Activated naive CD4-positive, alpha-beta T cell treated with anti-CD3 and anti-CD28 coated beads, Interleukin-2, amount 50 U/mL, for 72 hours (primary cell): ENCODE measurements at regions not wholly inside any gene's neighbourhood (a gene's known extent, or its start where the extent isn't known, plus 50 kb on each side); places are given as distances from the start of the nearest gene placed in this dataset.

Experiments used
- ATAC-seq, 2 donors: fragments of 150-1000 bp; cut with Tn5 transposase; 2 replicates each; pipeline ENCODE4 v1.10.0; 2021; ENCODE audit warnings: mild to moderate bottlenecking in 2 of 2, moderate library complexity in 2 of 2
- DNase-seq, 2 donors: peaks; one replicate each; pipeline ENCODE4 v3.0.0; 2021 to 2022; ENCODE audit warnings: low spot score in 2 of 2
- H3K27ac Mint-ChIP-seq, 2 donors: one replicate each; pipeline ENCODE4 v1.8.0; 2022; ENCODE audit warnings: mild to moderate bottlenecking in 2 of 2, mixed read lengths in 2 of 2
- H3K36me3 Mint-ChIP-seq, 2 donors: one replicate each; pipeline ENCODE4 v1.8.0; 2022; ENCODE audit warnings: mixed read lengths in 2 of 2
- H3K9me3 Mint-ChIP-seq, 2 donors: one replicate each; pipeline ENCODE4 v1.8.0; 2022; ENCODE audit warnings: mixed read lengths in 2 of 2

DNA sequence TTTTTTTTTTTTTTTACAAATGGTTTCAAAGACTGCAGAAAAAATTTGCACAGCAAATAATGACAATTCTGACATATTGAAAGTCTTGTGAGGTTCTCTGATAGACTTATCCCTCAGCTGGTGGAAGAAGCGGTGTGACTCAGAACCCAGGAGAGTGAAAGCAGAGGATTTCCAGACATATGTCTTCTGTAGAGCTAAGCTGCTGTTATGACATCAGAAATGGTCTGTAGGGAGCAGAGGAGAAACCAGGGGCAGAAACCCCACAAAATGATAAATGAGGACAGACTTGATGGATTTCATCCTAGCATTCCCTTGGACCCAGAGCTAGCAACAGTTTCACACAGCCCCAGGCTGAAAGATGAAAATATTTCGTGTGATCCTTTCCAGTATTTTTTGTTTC is 582.6 kb downstream of the METTL15 start:
- Mint-ChIP-seq H3K9me3 (peaks cover 0 to 9% of the 10 kb centered on the region in 2 donors), H3K27ac (no peak overlapping the region), H3K36me3 (no peaks in the 10 kb centered on the region)
- no peak for ATAC-seq
- no peak for DNase-seq

DNA sequence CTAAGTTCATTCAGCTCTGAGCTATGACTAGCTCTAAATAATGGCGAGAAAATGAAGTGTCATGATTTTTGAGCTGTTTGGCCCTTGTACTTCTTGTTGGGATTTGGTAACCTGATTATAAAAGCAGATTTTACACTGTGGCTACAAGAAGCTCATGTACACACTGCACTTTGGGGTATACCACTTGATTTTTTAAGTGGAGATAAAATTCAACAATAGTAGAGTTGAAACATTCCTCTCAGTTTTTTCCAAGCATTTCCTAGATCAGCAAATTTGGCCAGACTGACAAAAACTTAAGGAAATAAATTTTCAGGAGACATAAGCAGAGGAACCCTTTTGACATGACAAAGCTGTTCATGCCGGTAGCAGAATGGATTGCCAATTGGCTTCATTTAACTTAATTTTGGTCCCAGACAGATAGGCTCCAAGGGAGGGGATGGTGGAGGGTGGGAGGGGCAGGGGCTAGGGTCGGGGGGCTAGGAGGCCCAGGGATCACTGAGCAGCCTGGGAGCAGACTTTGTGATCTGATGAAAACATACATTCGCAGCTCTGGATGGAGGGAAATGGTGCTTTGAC is 575.9 kb downstream of the METTL15 start:
- Mint-ChIP-seq H3K36me3 (peaks cover 0 to 5% of the 10 kb centered on the region in 2 donors), H3K9me3 (peaks cover 0 to 15% of the 10 kb centered on the region in 2 donors), H3K27ac (no peak overlapping the region)
- ATAC-seq: no peak
- no peak for DNase-seq

DNA sequence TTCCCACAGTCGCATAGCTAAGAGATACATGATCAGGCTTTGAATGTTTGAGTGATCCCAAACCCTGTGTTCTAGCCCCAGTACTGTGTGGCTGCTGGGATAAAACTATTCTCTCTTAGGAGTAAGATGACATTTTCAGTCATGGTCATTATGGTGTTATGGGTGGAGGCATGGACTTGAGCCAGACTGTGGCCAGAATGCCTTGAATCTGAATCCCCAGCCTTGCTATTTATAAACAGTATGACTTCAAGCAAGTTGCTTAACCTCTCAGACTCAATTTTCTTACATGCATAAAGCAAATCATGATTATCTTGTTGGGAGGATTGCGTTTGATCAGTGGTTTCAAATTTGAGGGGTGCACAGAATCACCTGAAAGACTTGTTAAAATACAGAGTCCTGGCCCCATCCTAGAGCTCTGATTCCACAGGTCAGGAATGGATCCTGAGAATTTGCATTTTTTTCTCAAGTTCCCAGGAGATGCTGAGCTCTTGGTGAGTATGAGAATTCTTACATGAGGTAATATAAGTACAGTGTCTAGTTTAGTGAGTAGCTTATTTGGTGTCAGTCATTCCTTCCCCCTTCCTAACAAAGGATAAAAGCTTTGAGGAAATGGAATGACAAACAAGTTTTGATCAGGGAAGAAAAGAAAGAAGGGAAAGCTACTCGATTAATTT is 571.7 kb downstream of the METTL15 start:
- no peak overlapping the region for H3K27ac Mint-ChIP-seq
- ATAC-seq (no peak), DNase-seq (no peak)

DNA sequence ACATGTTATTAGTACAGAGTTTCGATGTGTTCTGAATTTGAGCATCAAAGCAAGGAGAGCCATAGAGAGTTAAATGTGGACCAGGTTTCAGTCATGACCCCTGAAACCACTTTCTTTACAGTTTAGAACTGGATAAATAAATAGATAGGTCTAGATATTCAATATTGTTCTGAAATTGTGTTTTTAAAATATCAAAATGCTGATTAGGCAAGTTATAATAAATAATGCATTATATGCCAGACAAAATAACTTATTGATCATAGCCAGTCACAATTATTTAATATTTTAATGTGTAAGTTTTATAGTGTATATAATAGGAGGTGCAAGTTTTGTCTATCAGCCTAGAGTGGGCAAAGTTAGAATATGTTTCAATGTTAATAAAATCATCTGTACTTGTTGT is 569.5 kb downstream of the METTL15 start:
- Mint-ChIP-seq H3K36me3 (peaks cover 0 to 5% of the 10 kb centered on the region in 2 donors), H3K27ac (no peak overlapping the region), H3K9me3 (no peaks in the 10 kb centered on the region)
- ATAC-seq: no peak
- DNase-seq: no peak

More for the DNA sequence above, 571.7 kb downstream of the METTL15 start:
- peaks cover 0 to 7% of the 10 kb centered on the region in 2 donors for H3K9me3 Mint-ChIP-seq
- H3K36me3 Mint-ChIP-seq: peaks cover 0 to 5% of the 10 kb centered on the region in 2 donors

DNA sequence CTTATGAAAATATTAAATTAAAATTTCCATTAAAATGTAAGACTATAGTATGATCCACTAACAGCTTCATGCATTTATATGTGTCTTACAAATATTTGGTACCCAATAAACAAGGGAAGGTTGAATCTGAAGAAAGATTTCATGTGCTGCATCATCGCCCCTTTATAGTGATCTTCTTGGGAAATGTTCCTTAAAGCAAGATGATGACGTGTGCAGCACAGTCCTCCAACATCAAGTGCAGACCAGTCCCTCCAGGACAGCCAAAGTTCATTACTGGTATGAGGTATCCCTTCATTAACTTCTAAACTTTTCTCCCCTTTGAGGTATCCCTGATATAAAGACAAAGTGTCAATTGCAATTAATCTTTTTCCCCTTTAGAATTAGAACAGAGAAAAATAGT is 567.0 kb downstream of the METTL15 start:
- Mint-ChIP-seq H3K9me3 (no peaks in the 10 kb centered on the region), H3K36me3 (peaks cover 0 to 2% of the 10 kb centered on the region in 2 donors), H3K27ac (no peak overlapping the region)
- ATAC-seq (no peak), DNase-seq (no peak)

DNA sequence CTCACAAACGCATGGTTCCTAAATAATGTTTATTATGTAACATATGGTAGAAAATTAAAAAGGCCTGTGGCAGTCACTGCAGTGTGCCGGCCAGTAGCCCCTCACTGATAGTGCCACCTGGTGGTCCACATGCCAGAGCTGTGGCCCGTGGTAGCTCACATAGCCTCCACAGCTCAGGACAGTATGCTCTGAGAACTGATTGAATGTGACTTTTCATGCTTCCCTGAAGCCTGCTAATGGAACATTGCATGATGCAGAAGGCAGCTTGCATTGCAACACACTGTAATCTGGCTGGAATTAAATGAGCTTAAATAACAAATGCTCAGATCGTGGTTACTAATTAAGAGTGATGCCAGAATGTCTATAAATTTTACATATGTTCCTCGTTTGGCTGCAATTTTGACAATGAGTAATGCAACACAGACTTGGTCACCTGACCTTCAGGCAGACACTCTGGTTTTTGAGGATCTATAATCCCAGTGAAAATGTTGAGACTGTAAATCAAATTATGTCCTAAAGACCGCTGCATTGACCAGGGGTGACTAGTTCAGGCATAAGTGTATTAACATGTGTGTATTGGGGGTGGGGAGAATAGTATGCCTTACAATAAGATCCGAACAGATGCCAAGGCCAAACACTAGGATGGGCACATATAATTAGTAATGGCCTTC is 566.4 kb downstream of the METTL15 start:
- DNase-seq (no peak), ATAC-seq (no peak)
- Mint-ChIP-seq H3K27ac (no peak overlapping the region), H3K36me3 (no peaks in the 10 kb centered on the region), H3K9me3 (no peaks in the 10 kb centered on the region)

DNA sequence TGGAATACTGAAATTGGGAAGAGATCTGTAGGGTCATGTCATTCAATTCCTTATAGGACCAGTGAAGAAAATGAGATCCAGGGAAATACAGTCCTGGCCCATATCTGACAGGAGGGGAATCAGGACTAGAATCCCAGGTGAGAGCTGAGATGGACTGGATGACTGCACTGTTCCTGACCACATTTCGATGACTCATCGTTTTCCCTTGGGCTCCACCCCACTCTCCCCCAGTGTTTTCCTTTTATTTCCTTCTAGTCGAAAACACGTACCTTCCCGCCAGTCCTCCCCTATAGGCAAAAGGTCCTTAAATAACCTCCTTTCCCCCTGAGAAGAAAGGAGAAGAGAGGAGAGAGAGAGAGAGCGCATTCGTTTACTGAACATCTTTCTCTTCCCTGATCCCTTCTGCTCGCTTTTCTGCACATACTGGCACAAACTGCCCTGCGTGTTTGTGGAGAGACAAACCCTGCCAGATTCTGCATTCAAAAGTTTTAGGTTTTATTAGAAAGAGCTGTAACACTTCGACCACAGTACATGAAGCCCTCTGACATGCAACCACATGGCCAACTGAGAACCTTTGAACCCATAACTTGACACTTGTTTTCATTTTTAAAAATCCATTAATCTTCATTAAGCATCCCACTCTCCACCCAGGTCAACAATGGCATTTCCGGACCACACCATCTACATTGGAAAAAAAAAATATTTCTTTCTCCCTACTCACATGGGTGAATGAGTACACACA is 565.7 kb downstream of the METTL15 start:
- DNase-seq (no peak), ATAC-seq (no peak)
- H3K9me3 Mint-ChIP-seq: no peaks in the 10 kb centered on the region
- H3K36me3 Mint-ChIP-seq: no peaks in the 10 kb centered on the region
- no peak overlapping the region for H3K27ac Mint-ChIP-seq

DNA sequence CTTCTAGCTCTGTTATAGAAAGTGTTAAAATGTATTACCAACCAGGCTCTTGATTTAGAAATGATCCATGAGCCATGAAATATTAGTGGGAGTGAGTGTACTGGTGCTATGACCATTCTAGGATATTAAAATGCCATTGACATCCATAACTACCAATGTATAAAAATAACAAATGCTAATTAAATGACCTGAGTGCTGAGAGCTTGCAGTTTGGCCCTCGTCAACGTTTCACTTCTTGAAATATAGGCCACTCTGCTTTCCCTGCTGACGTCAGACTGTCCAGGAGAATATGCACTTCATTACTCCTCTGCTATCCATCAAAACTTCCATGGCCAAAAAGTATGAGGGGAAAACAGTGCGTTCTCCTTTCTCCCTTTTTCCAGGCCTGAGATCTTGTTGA is 563.1 kb downstream of the METTL15 start:
- H3K36me3 Mint-ChIP-seq: no peaks in the 10 kb centered on the region
- DNase-seq (no peak), ATAC-seq (no peak)

DNA sequence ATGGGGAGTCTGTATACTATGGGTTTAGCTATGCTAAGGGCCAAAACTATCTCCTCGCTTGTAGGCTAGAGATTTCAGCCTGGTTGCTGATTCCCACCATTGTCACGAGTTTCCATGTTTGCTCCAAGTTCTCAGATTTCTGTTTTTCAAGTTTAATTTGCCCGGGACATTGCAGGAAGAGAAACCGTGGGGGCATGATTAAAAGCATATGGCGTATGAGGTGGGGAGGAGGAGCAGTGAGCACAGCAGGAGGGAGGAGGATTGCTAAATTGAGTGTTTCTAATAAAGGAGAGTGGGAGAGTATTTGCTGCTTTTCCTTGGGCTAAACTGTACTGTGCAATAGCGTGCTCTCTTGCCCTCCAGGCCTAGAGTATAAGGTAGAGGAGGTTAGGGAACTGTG is 558.4 kb downstream of the METTL15 start:
- Mint-ChIP-seq H3K9me3 (no peaks in the 10 kb centered on the region), H3K27ac (no peak overlapping the region), H3K36me3 (no peaks in the 10 kb centered on the region)
- DNase-seq: no peak
- ATAC-seq: no peak

More for the DNA sequence above, 563.1 kb downstream of the METTL15 start:
- Mint-ChIP-seq H3K27ac (no peak overlapping the region), H3K9me3 (no peaks in the 10 kb centered on the region)

DNA sequence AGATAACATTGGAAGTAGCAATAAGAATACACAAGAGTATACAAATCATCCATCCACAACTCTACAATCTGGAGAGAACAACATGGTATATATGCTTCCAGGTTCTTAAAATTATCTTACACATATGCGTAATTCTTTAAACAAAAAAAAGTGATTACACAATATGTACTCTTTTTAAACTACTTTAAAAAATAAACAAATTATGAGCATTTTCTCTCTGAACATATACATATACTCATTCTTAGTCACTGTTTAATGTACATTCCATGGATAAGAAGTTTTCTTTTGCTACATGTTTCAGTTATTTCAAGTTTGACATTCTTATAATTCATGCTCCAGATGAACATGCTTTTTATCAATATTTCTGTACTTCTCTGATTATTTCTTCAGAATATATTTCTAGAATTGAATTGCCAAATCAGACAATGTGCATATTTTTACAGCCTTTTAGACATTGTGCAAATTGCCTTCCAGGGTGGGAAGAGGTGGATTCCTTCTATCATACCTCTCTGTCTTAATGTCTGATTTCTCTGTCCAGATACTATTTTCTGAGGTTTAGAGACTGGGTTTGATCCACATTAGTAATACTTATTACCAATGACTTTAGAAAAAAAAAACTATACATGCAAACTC is 551.6 kb downstream of the METTL15 start:
- Mint-ChIP-seq H3K9me3 (peaks cover 0 to 4% of the 10 kb centered on the region in 2 donors), H3K27ac (no peak overlapping the region), H3K36me3 (no peaks in the 10 kb centered on the region)
- no peak for DNase-seq
- ATAC-seq: no peak

DNA sequence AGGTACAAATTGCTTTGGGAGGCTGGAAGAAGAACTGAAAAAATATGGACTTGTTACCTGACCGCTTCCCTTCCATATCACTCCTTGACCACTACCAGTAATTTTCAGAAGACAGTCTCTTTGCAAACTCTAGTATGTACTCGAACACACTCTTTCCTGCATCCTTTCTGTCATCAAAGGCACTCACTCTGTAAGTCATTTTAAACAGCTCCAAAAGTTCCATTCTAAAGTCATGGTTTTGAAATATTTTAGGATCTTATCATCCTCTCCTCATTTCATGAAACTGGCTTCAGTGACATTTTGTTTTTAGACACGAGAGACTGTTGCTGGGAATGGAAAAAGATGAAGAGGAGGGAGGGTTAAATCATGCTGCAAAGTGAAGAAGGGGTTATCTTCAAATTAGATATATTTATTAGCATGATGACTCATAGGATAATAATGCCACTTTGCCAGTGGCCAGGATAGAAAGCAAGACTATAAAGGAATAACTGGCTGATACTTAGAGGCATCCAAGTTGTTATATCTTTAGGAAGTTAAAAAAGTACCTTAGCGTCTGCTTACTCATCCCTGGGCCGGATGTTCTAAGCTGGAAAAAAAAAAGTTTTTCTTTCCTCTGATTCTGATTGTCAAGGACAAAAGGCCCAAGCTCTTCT is 549.3 kb downstream of the METTL15 start:
- DNase-seq (no peak), ATAC-seq (no peak)
- Mint-ChIP-seq H3K9me3 (peaks cover 0 to 6% of the 10 kb centered on the region in 2 donors), H3K36me3 (no peaks in the 10 kb centered on the region), H3K27ac (no peak overlapping the region)

DNA sequence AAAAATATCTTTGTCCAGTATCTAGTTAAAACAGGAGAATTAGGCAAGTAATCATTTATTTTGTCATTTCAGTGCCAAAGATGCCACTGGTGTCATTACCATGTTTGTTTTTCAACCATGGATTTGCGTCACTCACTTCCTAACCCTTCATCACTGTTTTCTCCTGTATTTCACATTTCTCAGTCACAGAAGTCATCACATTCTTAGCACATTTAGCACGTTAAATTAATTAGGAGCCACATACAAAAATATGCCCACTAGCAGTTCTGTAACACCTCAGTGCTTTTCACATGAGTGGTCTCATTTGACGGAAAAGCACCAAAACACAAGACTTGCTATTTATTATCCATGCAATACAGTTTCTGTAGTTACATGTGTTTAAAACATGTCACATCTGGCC is 546.0 kb downstream of the METTL15 start:
- ATAC-seq (no peak), DNase-seq (no peak)
- H3K9me3 Mint-ChIP-seq: peaks cover 3 to 6% of the 10 kb centered on the region in 2 donors
- no peaks in the 10 kb centered on the region for H3K36me3 Mint-ChIP-seq
- no peak overlapping the region for H3K27ac Mint-ChIP-seq

DNA sequence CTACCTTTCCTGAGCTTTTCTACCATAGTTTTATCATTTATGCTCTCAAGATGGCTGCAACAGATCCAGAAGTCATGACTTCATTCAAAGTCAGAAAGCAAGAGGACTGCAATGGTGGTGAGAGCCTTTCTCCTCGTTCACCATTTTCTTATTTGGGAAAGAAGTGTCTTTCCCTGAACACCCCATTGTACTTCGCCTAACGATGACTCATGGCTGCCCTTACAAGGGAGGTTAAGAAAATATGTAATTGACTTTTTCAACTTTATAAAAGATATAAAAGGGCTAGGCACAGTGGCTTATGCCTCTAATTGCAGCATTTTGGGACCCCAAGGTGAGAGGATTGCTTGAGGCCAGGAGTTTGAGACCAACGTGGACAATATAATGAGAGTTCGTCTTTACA is 541.7 kb downstream of the METTL15 start:
- no peaks in the 10 kb centered on the region for H3K36me3 Mint-ChIP-seq
- H3K9me3 Mint-ChIP-seq: peaks cover 3 to 12% of the 10 kb centered on the region in 2 donors
- no peak for ATAC-seq
- no peak for DNase-seq
- no peak overlapping the region for H3K27ac Mint-ChIP-seq

DNA sequence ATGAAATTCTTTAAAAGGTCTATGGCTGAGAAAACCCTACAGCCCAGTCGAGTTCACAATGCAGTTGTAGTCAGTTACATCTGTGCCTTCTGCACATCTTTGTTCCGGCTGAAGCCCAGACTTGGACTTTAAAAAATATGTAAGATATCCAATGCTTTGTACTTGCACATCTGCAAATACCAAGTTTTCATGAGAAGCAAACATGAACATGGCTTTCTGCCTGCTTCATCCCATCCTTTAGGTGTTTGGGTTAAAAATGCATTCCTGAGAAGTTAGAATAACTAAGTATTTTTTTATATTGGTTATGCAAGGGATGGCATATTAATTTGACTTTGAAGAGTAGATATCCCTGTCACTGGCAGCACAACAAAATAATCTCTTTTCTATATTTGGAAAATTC is 528.4 kb downstream of the METTL15 start:
- ATAC-seq: no peak
- Mint-ChIP-seq H3K9me3 (peaks cover 0 to 6% of the 10 kb centered on the region in 2 donors), H3K36me3 (no peaks in the 10 kb centered on the region), H3K27ac (no peak overlapping the region)
- DNase-seq: no peak

DNA sequence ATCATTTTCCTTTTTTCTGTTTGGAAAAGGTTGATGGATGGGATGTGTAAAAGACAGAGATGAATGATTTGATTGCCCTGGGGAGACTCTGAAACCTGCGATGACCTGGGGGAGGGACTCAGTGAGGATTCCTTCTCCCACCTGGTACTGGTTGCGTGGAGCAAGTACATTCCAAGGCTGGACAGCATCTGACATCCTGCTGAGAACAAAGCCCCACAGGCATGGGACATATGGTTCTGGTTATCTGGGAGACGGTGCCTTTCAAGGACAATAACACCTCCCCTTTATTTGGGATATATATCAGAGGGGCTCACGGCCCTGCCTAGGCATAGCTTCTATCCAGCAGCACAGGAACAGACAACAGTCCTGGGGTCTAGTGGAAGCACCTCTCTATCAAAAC is 527.8 kb downstream of the METTL15 start:
- H3K9me3 Mint-ChIP-seq: peaks cover 0 to 6% of the 10 kb centered on the region in 2 donors
- DNase-seq (no peak), ATAC-seq (no peak)
- no peaks in the 10 kb centered on the region for H3K36me3 Mint-ChIP-seq
- no peak overlapping the region for H3K27ac Mint-ChIP-seq

DNA sequence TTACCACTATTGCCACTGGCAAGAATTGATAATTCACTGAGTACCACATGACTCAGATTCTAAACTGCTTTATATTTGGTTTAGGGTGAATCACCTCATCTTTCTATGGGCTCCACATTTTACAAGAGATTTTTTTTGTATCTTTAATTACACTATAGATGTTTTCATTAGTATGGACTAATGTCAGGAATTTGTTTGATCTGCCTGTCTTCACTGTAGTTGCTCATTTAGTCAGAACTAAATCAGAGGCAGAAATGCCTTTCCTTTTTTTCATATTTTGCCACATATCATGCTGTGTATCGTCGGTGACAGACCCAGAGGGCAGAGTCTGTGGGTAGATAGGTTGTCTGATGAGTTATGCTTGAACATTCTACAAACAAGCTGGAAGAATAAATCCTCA is 524.1 kb downstream of the METTL15 start:
- ATAC-seq (no peak), DNase-seq (no peak)
- Mint-ChIP-seq H3K9me3 (peaks cover 5 to 6% of the 10 kb centered on the region in 2 donors), H3K36me3 (no peaks in the 10 kb centered on the region), H3K27ac (no peak overlapping the region)
